Activated CD4-positive, CD25-positive, alpha-beta regulatory T cell treated with anti-CD3 and anti-CD28 coated beads, Interleukin-2, amount 50 U/mL, for 24 hours (primary cell): ENCODE measurements at regions not wholly inside any gene's neighbourhood (a gene's known extent, or its start where the extent isn't known, plus 50 kb on each side); places are given as distances from the start of the nearest gene placed in this dataset.
"Not testable (repeated sequence)": the region's sequence is repeated elsewhere in the genome, so short reads cannot be mapped to it uniquely, and the experiment has no call there.

ENCODE experiments used
- ATAC-seq, 2 donors: fragments of 150-1000 bp; cut with Tn5 transposase; one replicate each; pipeline ENCODE4 v1.10.0; 2021; ENCODE audit warnings: mild to moderate bottlenecking in 1 of 2, moderate library complexity in 1 of 2

GRCh38 chr20:48398506-48399449 is 429.0 kb downstream of the PREX1 start:
- ATAC-seq, result no peak

DNA sequence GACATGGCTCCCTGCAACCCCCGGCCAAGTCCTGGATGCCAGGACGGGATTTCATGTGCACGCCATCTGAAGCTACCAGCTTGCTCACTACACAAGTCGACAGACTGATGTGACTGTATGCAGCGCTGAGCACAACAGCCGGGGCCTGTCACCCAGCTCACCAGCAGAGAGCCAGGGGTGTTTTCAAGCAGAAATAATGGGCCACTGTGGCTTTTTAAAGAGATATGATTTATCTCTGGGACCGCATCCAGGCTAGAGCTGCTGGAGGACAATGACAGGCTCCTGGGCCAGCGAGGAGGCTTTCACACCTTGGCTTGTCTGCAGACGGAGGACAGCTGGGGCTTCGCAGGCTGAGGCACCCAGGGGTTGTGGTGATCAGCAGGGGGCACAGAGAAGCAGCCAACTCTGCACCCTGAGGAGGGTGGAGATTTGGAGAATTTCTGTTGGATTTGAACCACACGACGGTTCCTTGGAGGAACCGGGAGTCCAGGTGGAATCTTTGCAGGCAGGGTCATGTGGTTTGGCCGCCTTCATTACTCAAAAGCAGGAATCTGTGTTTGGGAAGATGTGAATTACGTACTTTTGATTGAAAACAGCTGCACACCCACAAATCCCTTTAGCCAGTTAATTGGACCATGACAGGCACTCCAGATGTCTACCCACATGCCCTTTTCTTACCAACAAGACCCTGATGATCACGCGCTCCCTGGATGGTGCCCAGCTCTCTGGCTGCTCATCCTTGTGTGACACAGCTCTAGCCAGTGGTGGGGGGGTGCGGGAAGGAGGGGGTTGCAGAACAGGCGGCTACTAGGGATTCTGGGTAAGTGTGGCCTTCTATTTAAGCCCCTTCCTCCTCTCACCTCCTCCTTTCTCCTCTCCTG is 430.6 kb downstream of the PREX1 start:
- ATAC-seq, result not testable (repeated sequence)

- ATAC-seq, result no peak
Measured at GRCh38 chr20:48395816-48396546, 431.8 kb downstream of the PREX1 start.

DNA sequence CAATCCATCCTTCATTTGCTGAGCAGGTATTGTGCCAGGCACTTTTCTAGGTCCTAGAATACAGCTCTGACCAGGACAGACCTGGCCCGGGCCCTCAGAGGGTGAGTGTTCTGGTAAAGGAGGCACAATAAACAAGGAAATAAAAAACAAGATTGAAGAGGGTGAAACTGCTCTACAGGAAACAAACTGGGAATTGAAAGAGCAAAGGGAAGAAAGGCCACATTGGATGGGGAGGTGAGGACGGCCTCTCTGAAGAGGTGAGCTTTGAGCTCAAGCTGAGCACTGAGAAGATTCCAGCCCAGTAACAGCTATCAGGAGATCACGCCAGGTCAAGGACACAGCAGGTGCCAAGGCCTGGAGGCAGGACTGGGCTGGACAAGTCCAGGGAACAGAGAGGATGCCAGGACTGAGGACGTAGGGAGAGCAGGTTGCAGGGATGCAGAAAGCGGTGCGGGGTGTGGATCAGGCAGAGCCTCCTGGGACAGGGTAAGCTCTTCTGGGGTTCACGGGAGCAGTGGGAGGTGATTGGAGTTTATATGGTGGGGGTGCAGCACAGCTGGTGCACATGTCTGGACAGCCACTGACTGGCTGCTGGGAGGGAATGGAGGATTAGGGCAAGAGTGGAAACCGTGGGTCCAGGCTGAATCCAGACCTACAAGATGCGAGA is 433.3 kb downstream of the PREX1 start:
- ATAC-seq, result no peak

- no peak for ATAC-seq
Measured at GRCh38 chr20:48393737-48394314, 434.0 kb downstream of the PREX1 start.

GRCh38 chr20:48393311-48393685 is 434.5 kb downstream of the PREX1 start:
- no peak for ATAC-seq

DNA sequence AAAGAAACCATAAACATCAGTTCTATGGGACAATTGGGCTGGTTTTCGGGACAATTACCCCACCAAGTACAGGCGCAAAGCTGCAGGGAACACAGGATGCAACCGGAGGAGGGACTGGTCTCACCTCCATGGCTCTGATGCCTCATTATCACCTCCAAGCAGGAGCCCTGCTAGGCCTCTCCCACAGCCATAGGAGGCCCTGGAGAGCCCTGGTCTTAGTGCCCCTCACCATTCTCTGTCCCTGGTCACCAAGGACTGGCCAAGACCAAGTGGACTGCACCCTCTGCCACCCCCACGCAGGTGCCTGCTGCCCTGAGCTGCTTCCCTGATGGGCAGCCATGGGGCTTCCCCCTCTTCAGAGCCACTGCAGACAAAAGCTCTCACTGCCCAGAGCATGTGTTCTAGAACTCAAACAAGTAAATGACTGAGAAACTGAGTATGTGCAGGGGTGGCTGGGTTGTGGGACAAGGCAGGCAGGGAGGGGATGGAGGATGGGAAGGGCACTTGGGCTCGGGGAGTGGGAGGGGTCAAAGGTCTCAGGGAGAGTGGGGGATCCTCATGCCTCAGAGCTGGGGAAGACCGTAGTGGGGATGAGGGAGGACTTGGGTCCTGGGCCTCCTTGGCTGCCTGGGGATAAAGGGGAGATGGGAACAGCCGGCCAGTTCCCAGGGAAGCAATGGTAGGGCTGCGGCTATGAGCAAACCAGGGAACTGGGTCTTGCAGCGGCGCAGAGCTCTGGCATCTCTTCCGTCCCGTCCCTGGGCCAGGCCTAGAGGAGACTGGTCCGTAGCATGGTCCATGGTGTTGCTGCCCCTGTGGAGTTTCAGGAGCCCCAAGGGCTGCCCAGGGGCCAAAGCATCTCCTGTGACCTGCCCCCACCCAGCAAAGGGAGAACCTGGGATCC is 435.1 kb downstream of the PREX1 start:
- ATAC-seq, result no peak

- no peak for ATAC-seq
Measured at GRCh38 chr20:48390981-48391380, 436.8 kb downstream of the PREX1 start.

DNA sequence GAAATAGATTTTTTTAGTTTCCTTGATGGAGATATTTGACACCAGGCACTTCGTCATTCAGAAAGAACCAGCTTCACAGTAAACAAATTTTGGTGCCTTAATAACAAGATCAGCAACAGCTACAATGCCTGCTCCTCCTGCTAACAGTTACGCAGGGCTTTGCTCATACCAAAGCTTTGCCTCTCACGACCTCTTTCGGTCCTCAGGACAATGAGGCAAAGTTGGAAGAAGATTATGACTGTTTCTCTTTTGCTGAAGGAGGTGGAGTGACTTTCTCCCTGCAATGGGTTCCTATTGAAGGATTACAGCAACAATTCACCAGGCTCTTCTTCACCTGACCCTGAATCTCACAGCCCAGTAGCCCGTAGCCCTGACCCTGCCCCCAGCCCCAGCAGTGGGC is 440.1 kb downstream of the PREX1 start:
- no peak for ATAC-seq

DNA sequence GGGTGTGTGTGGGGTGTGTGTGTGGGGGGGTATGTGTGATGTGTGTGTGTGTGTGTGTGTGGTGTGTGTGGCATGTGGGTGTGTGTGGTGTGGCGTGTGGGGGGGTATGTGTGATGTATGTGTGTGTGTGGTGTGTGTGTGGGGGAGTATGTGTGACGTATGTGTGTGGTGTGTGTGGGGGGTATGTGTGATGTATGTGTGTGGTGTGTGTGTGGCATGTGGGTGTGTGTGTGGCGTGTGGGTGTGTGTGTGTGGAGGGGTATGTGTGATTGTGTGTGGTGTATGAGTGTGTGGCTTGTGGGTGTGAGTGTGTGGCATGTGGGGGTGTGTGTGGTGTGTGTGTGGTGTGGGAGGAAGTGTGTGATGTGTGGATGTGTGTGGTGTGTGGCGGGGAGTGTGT is 442.3 kb downstream of the PREX1 start:
- no peak for ATAC-seq

- ATAC-seq, result no peak
Measured at GRCh38 chr20:48385114-48385513, 442.7 kb downstream of the PREX1 start.

DNA sequence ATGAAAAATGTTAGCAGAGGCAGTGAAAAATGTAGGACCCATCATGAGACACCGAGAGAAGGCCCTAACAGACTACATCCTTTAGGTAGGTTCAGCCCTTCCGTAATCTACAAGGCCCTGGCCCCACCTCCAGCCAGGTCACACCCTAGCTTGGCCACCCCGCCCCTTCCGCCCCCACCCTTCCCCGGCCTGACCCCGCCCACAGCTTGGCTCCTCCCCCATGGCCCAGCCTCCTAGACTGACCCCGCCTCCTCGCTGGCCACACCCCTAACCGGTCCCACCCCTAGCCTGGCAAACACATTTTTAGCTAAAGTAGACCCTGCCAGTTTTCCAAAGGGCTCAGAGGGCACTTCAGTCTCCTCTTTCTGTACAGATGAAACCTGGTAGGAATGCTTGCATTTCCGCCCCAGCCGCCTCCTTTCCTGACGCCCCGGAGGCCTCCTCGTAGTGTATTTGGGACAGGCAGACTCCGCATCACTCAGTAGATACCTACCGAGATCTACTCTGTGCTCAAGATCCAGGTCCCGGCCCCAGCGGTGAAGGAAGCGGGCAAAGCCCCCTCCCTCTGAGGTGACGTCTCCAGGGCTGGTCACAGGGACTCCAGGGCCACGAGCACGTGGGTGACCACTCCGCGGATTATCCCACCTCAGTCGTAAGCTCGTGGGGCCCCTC is 443.5 kb downstream of the PREX1 start:
- no peak for ATAC-seq

GRCh38 chr20:48383252-48383651 is 444.5 kb downstream of the PREX1 start:
- no peak for ATAC-seq

DNA sequence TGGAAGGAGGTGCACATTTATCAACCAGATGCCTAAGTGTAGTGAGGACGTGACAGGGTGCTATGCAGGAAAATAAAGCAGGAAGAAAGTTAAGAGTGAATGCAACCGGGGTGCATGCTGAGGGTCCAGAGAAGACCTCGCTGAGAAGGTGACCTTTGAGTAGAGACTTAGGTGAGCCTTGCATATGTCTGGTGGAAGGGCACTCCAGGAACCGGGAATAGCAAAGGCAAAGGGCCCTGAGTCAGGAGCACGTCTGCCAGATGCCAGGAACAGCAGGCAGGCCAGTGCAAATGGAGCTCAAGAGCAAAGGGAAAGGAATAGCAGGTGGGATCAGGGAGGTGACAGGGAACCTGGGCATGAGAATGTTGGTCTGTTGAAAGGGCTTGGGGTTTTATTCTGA is 445.5 kb downstream of the PREX1 start:
- ATAC-seq, result no peak

- no peak for ATAC-seq
Measured at GRCh38 chr20:48381353-48382120, 446.3 kb downstream of the PREX1 start.

DNA sequence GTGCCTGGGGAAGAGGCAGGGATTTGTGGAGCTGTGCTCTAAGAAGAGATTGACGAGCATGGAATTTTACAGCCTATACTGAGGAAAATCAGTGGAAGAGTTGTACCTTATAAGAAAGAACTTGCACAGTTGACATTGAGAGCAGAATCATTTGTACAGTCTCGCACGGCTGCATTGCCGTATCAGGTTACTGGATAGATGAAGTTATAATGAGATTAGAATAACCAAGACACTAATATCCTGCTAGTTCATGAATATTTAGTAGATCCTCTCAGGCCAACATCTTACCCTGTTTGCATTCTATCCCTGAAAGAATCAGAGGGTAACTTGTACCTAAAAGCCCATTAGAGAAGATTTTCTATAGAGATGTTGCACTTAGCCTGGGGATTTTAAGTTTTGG is 447.1 kb downstream of the PREX1 start:
- no peak for ATAC-seq

GRCh38 chr20:48378976-48379675 is 448.7 kb downstream of the PREX1 start:
- ATAC-seq, result no peak

GRCh38 chr20:48377940-48378339 is 449.9 kb downstream of the PREX1 start:
- no peak for ATAC-seq

DNA sequence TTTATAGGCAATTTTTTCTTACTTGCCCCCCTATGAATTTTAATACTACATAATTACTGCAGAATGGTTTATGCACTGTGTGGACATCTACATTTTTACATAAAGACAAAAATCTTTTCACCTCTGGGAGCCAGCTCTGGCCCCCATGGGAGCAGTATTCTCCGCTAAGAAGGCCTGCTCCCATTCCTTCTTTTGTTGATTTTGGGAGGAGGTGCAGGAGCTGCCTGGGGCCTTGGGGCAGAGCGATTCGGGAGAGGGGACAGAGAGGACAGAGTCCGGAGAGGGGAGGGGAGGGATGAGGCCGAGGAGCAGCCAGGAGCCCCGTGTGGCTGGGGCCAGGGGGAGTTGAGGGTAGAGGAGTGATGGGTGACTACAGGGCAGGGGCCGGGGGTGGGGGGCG is 452.0 kb downstream of the PREX1 start:
- ATAC-seq, result no peak
